Stimulated activated CD4-positive, alpha-beta T cell treated with anti-CD3 and anti-CD28 coated beads, Interleukin-15, amount 100 ng/mL, for 48 hours (primary cell): ENCODE measurements at regions not wholly inside any gene's neighbourhood (a gene's known extent, or its start where the extent isn't known, plus 50 kb on each side); places are given as distances from the start of the nearest gene placed in this dataset.
"Not testable (repeated sequence)": the region's sequence is repeated elsewhere in the genome, so short reads cannot be mapped to it uniquely, and the experiment has no call there.

Experiments
- DNase-seq, 2 donors: peaks; one replicate each; pipeline ENCODE4 v3.0.0-alpha.2; 2020; ENCODE audit warnings: low read depth in 2 of 2

DNA sequence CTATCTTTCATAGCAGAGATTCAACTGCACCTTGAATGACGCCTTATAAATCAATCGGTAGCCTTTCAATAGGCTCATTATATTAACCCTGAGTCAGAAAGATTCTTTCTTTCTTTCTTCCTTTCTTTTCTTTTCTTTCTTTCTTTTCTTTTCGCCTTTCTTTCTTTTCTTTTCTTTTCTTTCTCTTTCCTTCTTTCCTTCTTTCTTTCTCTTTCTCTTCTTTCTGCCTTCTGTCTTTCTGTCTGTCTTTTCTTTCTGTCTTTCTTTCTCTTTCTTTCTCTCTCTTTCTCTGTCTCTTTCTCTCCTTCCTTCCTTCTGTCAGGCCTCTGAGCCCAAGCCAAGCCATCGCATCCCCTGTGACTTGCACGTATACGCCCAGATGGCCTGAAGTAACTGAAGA is 86.0 kb upstream of the CLINT1 start:
- no peak for DNase-seq

DNA sequence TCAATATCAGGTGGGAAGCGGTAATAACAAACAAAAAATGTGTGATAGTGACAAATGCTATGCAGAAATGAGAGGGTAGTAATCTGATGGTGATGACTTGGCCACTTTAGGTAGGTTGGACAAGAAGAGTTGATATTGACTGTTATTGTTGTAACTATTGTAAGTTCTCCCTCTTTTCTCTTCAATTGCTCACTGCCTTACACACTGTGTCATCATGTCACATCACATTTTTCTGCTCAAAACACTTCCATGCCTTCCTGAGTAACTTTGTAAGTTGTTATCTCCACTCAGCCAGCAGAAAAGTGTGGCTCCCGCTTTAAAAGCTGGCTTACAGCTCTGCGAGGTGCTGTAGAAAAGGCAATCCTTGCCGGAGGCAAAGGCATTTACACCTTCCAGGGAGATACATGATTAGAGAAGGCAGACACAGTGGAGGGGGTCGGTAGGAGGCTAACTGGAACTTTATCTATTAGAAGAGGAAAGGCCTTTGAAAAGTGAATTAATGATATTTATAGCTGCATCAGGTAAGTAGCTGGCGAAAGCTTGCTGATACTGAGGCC is 85.2 kb upstream of the CLINT1 start:
- no peak for DNase-seq

DNA sequence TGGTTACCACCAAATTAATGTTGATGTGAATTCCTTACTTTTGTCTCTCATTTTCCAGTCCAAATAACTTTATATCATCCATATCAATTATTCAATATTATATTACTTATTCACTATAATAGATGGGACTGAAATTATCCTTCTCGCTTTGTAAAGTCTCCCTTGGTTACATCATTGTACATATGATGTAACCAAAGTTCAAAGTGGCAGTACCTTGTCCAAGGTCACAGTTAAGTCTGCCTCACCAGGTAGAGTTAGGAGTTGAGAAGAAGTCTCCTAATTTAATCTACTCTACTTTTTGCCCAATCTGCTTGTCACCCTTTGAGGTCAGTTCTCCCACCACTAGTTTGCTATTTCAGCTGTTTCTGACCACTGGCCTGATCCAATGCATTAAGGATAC is 83.7 kb upstream of the CLINT1 start:
- no peak for DNase-seq

DNA sequence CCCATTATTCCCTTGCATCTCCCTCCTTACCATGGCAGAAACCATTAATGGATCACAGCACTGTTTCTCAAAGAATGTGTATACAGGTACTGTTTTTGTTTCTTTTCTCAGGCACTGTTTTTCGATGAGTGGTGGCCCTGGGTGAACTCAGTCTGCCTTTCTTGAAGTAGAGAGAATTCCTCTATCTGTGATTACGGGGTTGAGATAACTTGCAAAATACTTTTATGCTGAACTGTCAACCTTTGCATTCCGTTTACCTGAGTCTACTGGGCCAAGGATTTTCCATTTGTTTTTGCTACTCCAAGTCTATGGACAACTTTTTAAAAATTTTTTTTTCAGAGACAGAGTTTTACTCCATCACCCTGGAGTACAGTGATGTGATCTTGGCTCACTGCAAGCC is 82.7 kb upstream of the CLINT1 start:
- DNase-seq: no peak

DNA sequence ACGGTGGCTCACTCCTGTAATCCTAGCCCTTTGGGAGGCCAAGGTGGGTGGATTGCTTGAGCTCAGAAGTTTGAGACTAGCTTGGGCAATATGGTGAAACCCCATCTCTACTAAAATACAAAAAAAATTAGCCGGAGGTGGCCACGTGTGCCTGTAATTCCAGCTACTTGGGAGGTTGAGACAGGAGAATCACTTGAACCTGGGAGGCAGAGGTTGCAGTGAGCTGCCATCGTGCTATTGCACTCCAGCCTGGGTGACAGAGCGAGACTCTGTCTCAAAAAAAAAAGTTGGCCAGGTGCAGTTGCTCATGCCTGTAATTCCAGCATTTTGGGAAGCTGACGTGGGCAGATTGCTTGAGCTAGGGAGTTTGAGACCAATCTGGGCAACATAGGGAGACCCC is 79.2 kb upstream of the CLINT1 start:
- DNase-seq: not testable (repeated sequence)

DNA sequence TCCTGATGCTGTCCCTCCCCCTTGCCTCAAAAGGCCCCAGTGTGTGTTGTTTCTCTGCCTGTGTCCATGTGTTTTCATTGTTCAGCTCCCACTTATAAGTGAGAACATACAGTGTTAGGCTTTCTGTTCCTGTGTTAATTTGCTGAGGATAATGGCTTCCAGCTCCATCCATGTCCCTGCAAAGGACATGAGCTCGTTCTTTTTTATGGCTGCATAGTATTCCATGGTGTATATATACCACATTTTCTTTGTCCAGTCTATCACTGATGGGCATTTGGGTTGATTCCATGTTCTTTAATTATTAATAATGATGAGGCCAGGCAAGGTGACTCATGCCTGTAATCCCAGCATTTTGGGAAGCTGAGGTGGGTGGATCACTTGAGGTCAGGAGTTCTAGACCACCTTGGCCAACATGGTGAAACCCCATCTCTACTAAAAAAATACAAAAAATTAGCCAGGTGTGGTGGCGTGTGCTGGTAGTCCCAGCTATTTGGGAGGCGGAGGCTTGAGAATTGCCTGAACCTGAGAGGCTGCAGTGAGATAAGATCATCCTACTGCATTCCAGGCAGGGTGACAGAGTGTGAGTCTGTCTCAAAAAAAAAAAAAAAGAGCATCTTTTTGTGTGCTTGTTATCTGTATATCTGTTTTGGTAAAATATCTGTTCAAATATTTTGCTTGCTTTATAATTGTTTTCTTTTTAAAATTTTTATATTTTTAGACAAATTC is 78.0 kb upstream of the CLINT1 start:
- DNase-seq: not testable (repeated sequence)

DNA sequence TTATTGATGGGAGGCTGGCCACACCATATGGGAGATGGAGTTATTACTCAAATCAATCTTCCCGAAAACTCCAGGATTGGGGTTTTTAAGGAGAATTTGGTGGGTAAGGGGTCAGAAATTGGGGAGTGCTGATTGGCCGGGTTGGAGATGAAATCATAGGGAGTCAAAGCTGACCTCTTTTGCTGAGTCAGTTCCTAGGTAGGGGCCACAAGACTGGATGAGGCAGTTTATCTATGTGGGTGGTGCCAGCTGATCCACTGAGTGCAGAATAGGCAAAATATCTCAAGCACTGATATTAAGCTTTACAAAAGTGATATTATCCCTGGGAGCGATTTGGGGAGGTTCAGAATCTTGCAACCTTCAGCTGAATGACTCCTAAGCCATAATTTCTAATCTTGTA is 75.7 kb upstream of the CLINT1 start:
- no peak for DNase-seq

DNA sequence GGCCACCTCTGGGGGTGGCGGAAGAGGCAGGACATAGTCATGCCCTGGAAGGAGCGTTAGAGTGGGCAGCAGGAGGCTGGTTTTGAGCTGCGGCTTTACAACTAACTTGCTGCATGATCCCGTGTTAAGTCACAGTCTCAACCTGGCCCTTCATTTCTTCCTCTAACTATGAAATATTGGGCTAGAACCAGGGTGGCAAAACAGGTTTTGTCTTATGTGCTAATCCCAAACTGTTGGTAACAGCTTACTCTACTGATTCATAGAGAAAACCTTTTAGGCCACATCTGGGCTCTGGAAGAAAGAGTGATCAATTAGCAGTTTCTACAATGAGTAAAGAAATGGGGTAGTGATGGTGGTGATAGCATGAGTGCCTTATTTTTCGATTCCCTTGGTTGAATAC is 74.1 kb upstream of the CLINT1 start:
- DNase-seq: no peak

DNA sequence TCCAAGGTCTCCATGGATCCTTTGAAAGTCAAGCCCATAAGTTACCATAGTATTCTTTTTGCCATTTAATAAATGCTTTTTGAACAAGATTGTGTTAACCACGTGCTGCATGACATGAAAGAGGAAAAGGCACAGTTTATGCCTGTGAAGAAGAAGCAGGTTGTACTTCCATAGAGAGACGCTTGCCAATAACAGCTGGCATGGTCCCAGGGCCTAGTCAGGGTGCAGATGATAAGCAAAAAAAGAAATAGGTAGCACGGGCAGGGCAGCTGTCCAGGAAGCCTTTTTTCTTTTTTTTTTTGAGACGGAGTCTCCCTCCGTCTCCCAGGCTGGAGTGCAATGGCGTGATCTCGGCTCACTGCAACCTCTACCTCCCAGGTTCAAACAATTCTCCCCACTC is 71.8 kb upstream of the CLINT1 start:
- DNase-seq: no peak

DNA sequence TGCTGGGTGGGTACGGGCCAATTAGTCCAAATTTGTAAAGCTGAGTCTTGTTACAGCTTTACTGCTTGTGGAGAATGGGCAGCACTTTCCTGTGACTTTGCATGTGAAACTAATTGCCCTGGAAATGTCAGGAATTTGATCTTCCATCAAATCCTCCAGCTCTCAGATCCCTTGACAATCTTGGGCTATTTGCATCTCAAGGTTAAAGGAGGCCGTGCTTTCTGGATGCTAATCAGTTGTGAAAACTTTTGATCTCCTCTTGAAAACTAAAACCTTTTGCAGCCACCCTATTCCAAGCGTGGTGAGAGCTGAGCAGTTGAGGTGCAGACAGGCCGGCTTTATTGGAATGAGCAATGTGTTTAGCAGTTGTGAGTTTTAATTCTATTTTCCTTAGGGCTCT is 68.0 kb upstream of the CLINT1 start:
- DNase-seq: no peak

DNA sequence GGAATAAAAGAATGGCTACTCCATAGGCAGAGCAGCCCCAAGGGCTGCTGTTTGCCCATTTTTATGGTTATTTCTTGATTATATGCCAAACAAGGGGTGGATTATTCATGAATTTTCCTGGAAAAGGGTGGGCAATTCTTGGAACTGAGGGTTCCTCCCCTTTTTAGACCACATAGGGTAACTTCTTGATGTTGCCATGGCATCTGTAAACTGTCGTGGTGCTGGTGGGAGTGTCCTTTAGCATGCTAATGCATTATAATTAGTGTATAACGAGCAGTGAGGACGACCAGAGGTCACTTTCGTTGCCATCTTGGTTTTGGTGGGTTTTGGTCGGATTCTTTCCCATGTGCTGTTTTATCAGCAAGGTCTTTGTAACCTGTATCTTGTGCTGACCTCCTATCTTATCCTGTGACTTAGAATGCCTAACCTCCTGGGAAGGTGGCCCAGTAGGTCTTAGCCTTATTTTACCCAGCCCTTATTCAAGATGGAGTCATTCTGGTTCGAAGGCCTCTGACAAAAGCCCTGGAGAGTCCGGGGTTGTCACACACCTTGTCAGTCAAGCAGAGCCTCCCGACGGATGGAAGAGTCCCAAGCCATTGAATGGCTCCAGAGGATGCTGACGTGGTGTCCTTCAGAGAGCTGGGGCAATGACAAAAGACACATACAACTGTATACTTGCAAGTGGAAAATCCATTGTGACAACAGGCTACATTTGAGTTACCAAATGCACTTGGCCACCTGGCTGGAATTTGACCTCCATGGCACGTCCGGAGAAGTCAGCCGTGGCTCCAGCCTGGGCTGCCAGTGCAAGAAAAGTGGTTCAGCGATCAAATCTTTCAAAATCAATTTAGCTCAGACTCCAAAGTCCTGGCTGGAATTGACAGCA is 67.1 kb upstream of the CLINT1 start:
- no peak for DNase-seq

DNA sequence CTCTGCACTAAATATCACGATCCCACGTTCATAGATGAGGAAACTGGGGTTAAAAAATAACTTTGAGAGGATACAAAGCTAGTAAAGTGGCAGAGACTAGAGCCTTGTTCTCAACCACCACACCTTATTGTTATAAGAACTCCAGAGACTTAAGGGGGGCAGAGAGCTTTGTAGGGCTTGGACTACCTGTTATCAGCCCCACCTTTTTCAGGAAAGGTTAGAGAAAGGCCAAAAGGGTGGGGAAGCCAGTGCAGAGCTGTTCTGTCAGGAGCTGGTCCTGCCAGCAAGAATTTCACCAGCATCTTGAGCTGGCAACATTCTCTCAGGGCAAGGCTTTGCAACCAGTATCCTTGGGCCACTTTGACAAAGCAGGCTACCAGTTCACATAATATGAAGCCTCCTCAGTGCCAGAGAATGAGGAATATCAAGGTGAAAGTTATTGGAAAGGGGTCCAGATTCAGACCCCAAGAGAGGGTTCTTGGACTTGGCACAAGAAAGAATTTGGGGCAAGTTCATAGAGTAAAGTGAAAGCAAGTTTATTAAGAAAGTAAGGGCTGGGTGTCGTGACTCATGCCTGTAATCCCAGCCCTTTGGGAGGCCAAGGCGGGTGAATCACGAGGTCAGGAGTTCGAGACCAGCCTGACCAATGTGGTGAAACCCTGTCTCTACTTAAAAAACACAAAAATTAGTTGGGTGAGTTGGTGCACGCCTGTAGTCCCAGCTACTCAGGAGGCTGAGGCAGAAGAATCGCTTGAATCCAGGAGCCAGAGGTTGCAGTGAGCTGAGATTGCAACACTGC is 66.2 kb upstream of the CLINT1 start:
- DNase-seq: no peak

DNA sequence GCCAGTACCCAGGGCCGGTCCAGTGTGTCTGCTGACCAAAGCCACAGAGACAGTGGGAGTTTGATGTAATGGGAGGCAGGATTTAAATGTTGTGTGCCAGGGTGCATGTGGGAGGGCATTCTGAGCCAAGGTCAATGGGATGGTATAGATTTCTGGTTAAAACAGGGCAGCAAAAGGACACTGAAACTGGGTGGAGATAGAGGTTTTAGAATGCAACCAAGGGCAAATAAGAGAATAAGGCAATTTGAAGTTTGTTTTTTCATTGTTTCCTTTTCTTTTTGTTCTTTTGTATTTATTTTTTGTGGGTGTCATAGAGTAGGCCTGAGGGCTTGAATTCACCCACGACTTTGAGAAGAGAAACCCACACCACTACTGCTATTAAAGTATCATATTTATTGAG is 65.5 kb upstream of the CLINT1 start:
- no peak for DNase-seq

DNA sequence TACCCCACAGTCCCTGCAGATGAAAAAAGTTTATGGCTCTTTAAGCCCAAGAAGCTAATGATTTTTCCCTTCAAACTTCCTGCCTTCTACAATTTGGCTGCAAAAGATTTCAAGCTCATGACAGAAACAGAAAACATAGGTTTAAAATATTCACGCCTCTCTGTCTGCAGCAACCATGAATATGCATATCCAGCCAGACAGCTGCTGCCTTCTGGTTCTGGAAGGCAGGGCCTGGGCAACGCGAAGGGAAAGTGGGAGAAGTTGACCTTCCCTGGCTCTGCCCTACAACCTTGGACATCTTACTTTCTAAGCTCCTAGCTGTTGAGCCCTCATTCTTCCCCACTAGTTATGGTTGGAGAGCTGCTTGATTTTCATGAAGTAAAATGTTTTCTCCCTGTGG is 64.8 kb upstream of the CLINT1 start:
- no peak for DNase-seq

DNA sequence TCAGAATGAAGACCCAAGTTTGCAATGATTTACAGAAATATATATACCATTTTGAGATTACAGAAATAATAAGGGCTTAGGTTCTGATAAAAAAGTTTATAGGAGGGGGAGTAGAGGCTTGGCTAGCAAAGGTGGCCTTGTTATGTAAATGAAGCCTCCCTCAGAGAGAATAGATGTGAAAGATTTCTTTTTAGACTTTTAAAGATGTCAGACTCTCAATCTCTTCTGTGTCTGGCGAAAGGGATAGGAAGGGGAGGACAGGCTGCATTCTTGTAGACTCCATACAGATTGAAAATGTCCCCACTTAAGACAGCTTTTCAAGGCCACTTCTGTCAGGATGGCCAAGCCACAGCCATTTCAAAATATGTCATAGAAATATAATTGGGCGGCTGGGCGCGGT is 63.1 kb upstream of the CLINT1 start:
- DNase-seq: no peak

DNA sequence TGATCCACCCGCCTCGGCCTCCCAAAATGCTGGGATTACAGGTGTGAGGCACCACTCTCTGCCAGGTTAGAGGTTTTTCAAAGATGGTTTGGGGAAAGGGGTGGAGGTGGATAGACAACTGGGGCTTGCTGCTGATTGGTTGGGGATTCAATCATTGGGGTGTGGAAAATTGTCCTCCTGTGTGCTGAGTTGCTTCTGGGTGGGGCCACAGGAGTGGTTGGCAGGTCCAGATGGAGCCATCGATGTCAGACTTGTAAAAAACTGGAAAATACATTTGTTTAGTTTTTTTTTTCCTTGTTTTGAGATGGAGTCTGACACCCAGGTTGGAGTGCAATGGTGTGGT is 61.9 kb upstream of the CLINT1 start:
- DNase-seq: no peak

DNA sequence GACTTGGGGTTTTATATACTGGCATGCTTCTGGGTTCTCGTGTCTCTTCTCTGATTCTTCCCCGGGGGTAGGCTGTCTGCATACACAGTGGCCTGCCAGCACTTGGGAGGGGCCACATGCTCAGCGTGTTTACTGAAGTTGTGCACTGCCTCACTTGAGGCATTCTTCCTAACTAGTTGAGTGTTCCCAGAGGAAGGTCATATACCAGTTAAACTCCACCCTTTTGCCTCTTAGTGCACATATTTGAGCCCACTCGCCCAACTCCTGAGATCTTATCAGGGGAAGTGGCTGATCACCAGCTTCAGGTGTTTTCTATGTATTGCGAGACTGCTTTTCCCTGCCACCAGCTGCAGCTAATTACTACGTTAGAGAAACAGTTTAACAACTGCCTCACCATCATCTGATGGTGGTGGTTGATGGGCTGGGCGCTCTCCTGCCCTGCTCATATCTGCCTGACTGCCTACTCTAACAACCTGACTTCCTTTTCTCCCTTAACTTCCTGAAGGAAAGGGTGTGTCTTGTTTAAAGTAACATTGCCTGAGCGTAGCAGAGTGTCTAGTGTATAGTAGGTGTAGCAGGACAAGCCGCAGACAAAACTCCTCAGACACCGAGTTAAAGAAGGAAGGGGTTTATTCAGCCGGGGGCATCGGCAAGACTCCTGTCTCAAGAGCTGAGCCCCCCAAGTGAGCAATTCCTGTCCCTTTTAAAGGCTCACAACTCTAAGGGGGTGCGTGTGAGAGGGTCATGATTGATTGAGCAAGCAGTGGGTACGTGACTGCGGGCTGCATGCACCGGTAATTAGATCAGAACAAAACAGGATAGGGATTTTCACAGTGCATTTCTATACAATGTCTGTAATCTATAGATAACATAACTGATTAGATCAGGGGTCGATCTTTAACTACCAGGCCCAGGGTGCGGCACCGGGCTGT is 60.1 kb upstream of the CLINT1 start:
- no peak for DNase-seq

DNA sequence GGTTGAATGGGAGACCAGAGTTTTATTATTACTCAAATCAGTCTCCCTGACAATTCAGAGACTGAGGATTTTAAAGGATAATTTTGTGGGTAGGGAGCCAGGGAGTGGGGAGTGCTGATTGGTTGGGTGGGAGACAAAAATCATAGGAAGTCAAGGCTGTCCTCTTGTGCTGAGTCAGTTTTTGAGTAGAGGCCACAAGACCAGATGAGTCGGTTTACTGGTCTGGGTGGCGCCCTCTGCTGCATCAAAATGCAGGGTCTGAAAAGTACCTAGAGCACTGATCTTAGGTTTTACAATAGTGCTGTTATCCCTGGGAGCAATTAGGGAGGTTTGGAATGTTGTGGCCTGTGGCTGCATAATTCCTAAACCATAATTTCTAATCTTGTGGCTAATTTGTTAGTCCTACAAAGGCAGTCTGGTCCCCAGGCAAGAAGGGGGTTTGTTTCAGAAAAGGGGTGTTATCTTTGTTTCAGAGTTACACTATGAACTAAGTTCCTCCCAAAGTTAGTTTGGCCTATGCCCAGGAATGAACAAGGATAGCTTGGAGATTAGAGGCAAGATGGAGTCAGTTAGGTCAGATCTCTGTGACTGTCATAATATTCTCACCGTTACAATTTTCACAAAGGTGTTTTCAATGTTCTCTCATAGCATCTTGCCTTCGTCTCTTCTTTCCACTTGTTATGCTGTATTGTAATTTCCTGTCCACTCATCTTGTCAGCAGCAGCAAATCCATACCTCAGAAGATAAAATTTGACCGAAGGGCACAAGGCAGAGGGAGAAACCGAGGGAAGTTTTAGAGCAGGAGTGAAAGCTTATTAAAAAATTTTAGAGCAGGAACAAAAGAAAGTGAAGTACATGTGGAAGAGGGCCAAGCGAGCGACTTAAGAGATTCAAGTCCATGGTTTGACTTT is 59.2 kb upstream of the CLINT1 start:
- peak; percentile 37 to 56 for DNase-seq

DNA sequence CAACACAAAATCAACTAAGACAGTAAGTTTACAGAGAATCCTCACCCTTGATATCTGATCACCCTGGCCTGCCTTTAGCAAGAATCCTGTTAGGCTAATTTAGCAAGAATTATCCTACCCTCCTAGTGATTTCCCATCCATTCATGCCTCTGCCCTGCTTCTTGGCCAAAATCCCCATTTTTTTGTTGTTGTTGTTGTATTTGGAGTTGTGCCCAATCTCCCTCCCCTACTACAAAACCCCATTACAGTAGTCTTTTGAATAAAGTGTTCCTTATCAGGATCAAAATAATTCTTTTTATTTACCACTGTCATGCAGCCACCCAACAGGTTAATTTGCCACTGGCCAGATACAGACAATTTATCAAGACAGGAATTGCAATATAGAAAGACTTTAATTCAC is 58.5 kb upstream of the CLINT1 start:
- DNase-seq: no peak

DNA sequence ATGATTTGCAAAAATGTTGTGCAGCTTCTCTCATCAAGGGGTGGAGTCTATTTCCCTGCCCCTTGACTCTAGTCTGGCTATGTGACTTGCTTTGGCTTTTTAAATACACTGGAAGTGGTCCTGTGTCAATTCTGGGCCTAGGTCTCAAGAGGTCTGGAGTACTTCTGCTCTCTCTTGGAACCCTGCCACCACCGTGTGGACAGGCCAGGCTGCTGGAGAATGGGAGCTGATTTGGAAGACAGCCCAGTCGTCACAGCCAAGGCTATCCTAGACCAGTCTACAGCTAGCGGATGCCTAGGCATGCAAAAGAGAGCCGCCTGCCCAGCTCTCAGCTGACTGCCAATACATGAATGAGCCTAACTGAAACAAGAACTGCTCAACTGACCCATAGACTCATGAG is 56.7 kb upstream of the CLINT1 start:
- DNase-seq: no peak
